HEK293T (cell line): ENCODE measurements at regions not wholly inside any gene's neighbourhood (a gene's known extent, or its start where the extent isn't known, plus 50 kb on each side); places are given as distances from the start of the nearest gene placed in this dataset.

ENCODE experiments used
- ARNT ChIP-seq: fragments of 450-650 bp; IDR thresholded peaks from 2 replicates; pipeline ENCODE4 v1.6.1; 2017; ENCODE audit warnings: mild to moderate bottlenecking
- BHLHE40 ChIP-seq: fragments of 450-650 bp; IDR thresholded peaks from 2 replicates; pipeline ENCODE4 v1.6.1; 2016; ENCODE audit warnings: mild to moderate bottlenecking, moderate library complexity, borderline replicate concordance
- CTBP1 ChIP-seq: fragments of 450-650 bp; IDR thresholded peaks from 2 replicates; pipeline ENCODE4 v1.6.1; 2016; ENCODE audit warnings: borderline replicate concordance
- ELF4 ChIP-seq: fragments of 450-650 bp; IDR thresholded peaks from 2 replicates; pipeline ENCODE4 v1.6.1; 2017; ENCODE audit warnings: antibody characterized with exemption
- FOXA1 ChIP-seq: fragments of 450-650 bp; IDR thresholded peaks from 2 replicates; pipeline ENCODE4 v1.6.1; 2016; ENCODE audit warnings: mild to moderate bottlenecking
- FOXK2 ChIP-seq: fragments of 450-650 bp; IDR thresholded peaks from 2 replicates; pipeline ENCODE4 v1.6.1; 2016; ENCODE audit warnings: mild to moderate bottlenecking
- FOXM1 ChIP-seq: fragments of 450-650 bp; IDR thresholded peaks from 2 replicates; pipeline ENCODE4 v1.6.1; 2017; ENCODE audit warnings: mild to moderate bottlenecking, borderline replicate concordance
- HDGF ChIP-seq: fragments of 450-650 bp; IDR thresholded peaks from 2 replicates; pipeline ENCODE4 v1.6.1; 2017; ENCODE audit warnings: antibody characterized with exemption, borderline replicate concordance
- L3MBTL2 ChIP-seq: fragments of 450-650 bp; conservative IDR thresholded peaks from 2 replicates; pipeline ENCODE4 v1.6.1; 2016; ENCODE audit warnings: mild to moderate bottlenecking
- PKNOX1 ChIP-seq: fragments of 450-650 bp; IDR thresholded peaks from 2 replicates; pipeline ENCODE4 v1.6.1; 2016
- SP1 ChIP-seq: fragments of 450-650 bp; IDR thresholded peaks from 2 replicates; pipeline ENCODE4 v1.6.1; 2017
- SUZ12 ChIP-seq: fragments of 450-650 bp; IDR thresholded peaks from 2 replicates; pipeline ENCODE4 v1.6.1; 2016; ENCODE audit warnings: mild to moderate bottlenecking
- TARDBP ChIP-seq: fragments of 450-650 bp; IDR thresholded peaks from 2 replicates; pipeline ENCODE4 v1.6.1; 2016
- ZNF384 ChIP-seq: fragments of 450-650 bp; IDR thresholded peaks from 2 replicates; pipeline ENCODE4 v1.6.1; 2016

DNA sequence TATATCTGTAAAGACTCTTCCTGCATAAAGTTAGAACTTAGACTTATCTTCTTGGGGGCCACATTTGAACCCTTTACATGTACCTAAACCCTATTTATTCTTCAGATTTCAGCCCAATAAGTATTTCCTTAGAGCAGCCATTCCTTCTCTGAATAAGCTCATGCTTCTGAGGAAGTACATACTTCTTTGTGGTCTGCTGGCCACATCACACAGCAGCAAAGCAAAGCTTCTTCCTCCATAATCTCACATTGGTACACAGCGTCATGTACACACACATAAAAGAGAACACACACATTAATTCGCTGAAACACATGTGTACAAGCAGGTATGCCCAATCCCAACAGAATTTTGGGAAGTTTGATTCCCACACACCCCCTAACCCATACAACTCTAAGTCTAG lies 331.0 kb downstream of the CDH2 start:
- TF ChIP-seq BHLHE40: no peak
- no peak for TF ChIP-seq HDGF
- TF ChIP-seq ELF4: no peak
- TF ChIP-seq FOXK2: no peak
- TF ChIP-seq SP1: no peak
- no peak for TF ChIP-seq TARDBP
- no peak for TF ChIP-seq L3MBTL2
- no peak for TF ChIP-seq FOXA1
- TF ChIP-seq FOXM1: no peak
- TF ChIP-seq ZNF384: no peak
- no peak for TF ChIP-seq SUZ12
- no peak for TF ChIP-seq CTBP1
- TF ChIP-seq ARNT: no peak
- no peak for TF ChIP-seq PKNOX1
